GM12878 (cell line): ENCODE measurements at regions not wholly inside any gene's neighbourhood (a gene's known extent, or its start where the extent isn't known, plus 50 kb on each side); places are given as distances from the start of the nearest gene placed in this dataset.

ENCODE experiments used
- ATAC-seq: fragments of 200-7000 bp; cut with Tn5 transposase; 3 replicates; pipeline ENCODE4 v1.9.1; 2020; ENCODE audit warnings: mild to moderate bottlenecking, moderate library complexity
- BruUV-seq: library from RNA; stranded (reverse); fragments of 400-500 nt; replicated peaks from 2 replicates; lab custom pipeline; 2021; lab: Mats Ljungman, UMichigan
- CTCF ChIA-PET: fragments of 300-600 bp; sonication (Branson Sonifier 250); formaldehyde crosslinking; extraction: SDS; loops from one replicate; lab custom pipeline; 2021; ENCODE audit warnings: inconsistent platforms; lab: Yijun Ruan, JAX
- POLR2A ChIA-PET: fragments of 350-600 bp; formaldehyde crosslinking; extraction: SDS; loops from one replicate; lab custom pipeline; 2021; ENCODE audit warnings: inconsistent platforms; lab: Charles Lee
- RAD21 ChIA-PET: fragments of 300-600 bp; sonication (Branson Sonifier 250); formaldehyde crosslinking; loops from one replicate; lab custom pipeline; 2023; ENCODE audit warnings: antibody characterized with exemption; ENCODE audit not compliant: unreplicated experiment; lab: Charles Lee
- SMC1A ChIA-PET: fragments of 300-600 bp; sonication (Branson Sonifier 250); formaldehyde crosslinking; loops from one replicate; lab custom pipeline; 2023; ENCODE audit not compliant: unreplicated experiment, uncharacterized antibody; lab: Charles Lee
- DNase-seq: peaks from one replicate; pipeline ENCODE4 v3.0.0-alpha.2; 2011; ENCODE audit warnings: low read depth, low spot score
- FAIRE-seq: peaks from 3 replicates; lab custom pipeline; 2011; peaks lifted over from hg19 to GRCh38; lab: Jason Lieb, UNC
- H2AFZ ChIP-seq: 2 replicates; pipeline ENCODE4 v1.6.0; 2011; ENCODE audit warnings: low read depth, low read length, control low read depth; ENCODE audit not compliant: control insufficient read depth
- H3K27ac ChIP-seq: 2 replicates; pipeline ENCODE4 v1.5.1; 2011; ENCODE audit warnings: control low read depth; ENCODE audit not compliant: control insufficient read depth, insufficient read depth
- H3K27me3 ChIP-seq, 2 experiments: replicated peaks in 1 of 2; 2 replicates each; pipeline versions ENCODE4 v1.6.0 to v1.6.1; 2011; ENCODE audit warnings: low read length in 1 of 2; ENCODE audit not compliant: control insufficient read depth in 2 of 2, insufficient read depth in 2 of 2
- H3K36me3 ChIP-seq, 2 experiments: 2 replicates each; pipeline ENCODE4 v1.5.1; 2011; ENCODE audit warnings: low read length in 1 of 2; ENCODE audit not compliant: control insufficient read depth in 2 of 2, insufficient read depth in 2 of 2
- H3K4me1 ChIP-seq: 2 replicates; pipeline ENCODE4 v1.6.1; 2011; ENCODE audit warnings: mild to moderate bottlenecking, low read length, moderate library complexity, mixed read lengths; ENCODE audit not compliant: control insufficient read depth, insufficient read depth
- H3K4me2 ChIP-seq: 2 replicates; pipeline ENCODE4 v1.6.0; 2011; ENCODE audit warnings: control low read depth; ENCODE audit not compliant: control insufficient read depth, insufficient read depth
- H3K4me3 ChIP-seq: fragments of 200-600 bp; sonication (generic); 2 replicates; pipeline ENCODE4 v1.5.1; 2016
- H3K79me2 ChIP-seq: 2 replicates; pipeline ENCODE4 v1.6.0; 2011; ENCODE audit warnings: low read length; ENCODE audit not compliant: control insufficient read depth, insufficient read depth
- H3K9ac ChIP-seq: 2 replicates; pipeline ENCODE4 v1.8.0; 2011; ENCODE audit warnings: low read length, control low read depth, mixed read lengths; ENCODE audit not compliant: control insufficient read depth, insufficient read depth
- H3K9me3 ChIP-seq: replicated peaks from 3 replicates; pipeline ENCODE4 v1.5.1; 2011; ENCODE audit warnings: mild to moderate bottlenecking, low read length; ENCODE audit not compliant: control insufficient read depth, insufficient read depth
- H4K20me1 ChIP-seq: 2 replicates; pipeline ENCODE4 v1.6.0; 2011; ENCODE audit not compliant: control insufficient read depth, insufficient read depth
- BMI1 ChIP-seq: fragments of 450-650 bp; IDR thresholded peaks from 2 replicates; pipeline ENCODE4 v1.6.1; 2016; ENCODE audit warnings: mild to moderate bottlenecking, moderate library complexity, borderline replicate concordance
- E2F4 ChIP-seq: IDR thresholded peaks from 2 replicates; pipeline ENCODE4 v1.6.1; 2012; ENCODE audit warnings: low read depth, low read length, improper control_type of control experiment
- ETV6 ChIP-seq, 2 experiments: fragments of 450-650 bp in 1 of 2; IDR thresholded peaks in 1 of 2; conservative IDR thresholded peaks in 1 of 2; 2 replicates each; pipeline ENCODE4 v1.6.1; 2014; ENCODE audit warnings: antibody characterized with exemption in 1 of 2, borderline replicate concordance in 1 of 2, low read depth in 1 of 2, mild to moderate bottlenecking in 1 of 2, moderate library complexity in 1 of 2
- EZH2 ChIP-seq: IDR thresholded peaks from 2 replicates; pipeline ENCODE4 v1.6.1; 2012; ENCODE audit warnings: low read depth, mild to moderate bottlenecking, control low read depth, inconsistent platforms, low read length, borderline replicate concordance; ENCODE audit not compliant: control insufficient read depth
- HDAC2 ChIP-seq: fragments of 200-600 bp; sonication (generic); IDR thresholded peaks from 2 replicates; pipeline ENCODE4 v1.6.1; 2017
- HDAC6 ChIP-seq: fragments of 200-600 bp; sonication (generic); IDR thresholded peaks from one replicate; pipeline ENCODE4 v1.8.0; 2017; ENCODE audit warnings: antibody characterized with exemption; ENCODE audit not compliant: unreplicated experiment
- JUND ChIP-seq: IDR thresholded peaks from 2 replicates; pipeline ENCODE4 v1.6.1; 2012; ENCODE audit warnings: low read depth, mild to moderate bottlenecking, low read length, improper control_type of control experiment, moderate library complexity
- MEF2A ChIP-seq: IDR thresholded peaks from 2 replicates; pipeline ENCODE4 v1.6.1; 2011; ENCODE audit warnings: low read depth, mild to moderate bottlenecking, low read length, moderate library complexity; ENCODE audit not compliant: insufficient read depth
- MTA2 ChIP-seq: fragments of 450-650 bp; IDR thresholded peaks from 2 replicates; pipeline ENCODE4 v1.6.1; 2016; ENCODE audit warnings: low read depth, mild to moderate bottlenecking, moderate library complexity
- MYB ChIP-seq: fragments of 150-350 bp; IDR thresholded peaks from 2 replicates; pipeline ENCODE4 v1.6.1; 2014; ENCODE audit warnings: mild to moderate bottlenecking, low read depth, low read length, borderline replicate concordance
- POLR2AphosphoS2 ChIP-seq: IDR thresholded peaks from 2 replicates; pipeline ENCODE4 v1.6.1; 2011; ENCODE audit warnings: low read depth, mild to moderate bottlenecking, low read length, improper control_type of control experiment, moderate library complexity
- SIN3A ChIP-seq: IDR thresholded peaks from 2 replicates; pipeline ENCODE4 v1.6.1; 2012; ENCODE audit warnings: low read depth, low read length, improper control_type of control experiment
- SMAD5 ChIP-seq: IDR thresholded peaks from 2 replicates; pipeline ENCODE4 v1.6.1; 2016; ENCODE audit warnings: antibody characterized with exemption, low read depth
- TAF1 ChIP-seq: IDR thresholded peaks from 2 replicates; pipeline ENCODE4 v1.6.1; 2011; ENCODE audit warnings: mild to moderate bottlenecking, low read depth, low read length, borderline replicate concordance
- WRNIP1 ChIP-seq: IDR thresholded peaks from 2 replicates; pipeline ENCODE4 v1.6.1; 2011; ENCODE audit warnings: low read depth, low read length, improper control_type of control experiment, borderline replicate concordance
- YY1 ChIP-seq: IDR thresholded peaks from 2 replicates; pipeline ENCODE4 v1.6.1; 2011; ENCODE audit warnings: low read depth, mild to moderate bottlenecking, low read length
- ZSCAN29 ChIP-seq: fragments of 450-650 bp; IDR thresholded peaks from 2 replicates; pipeline ENCODE4 v1.6.1; 2017; ENCODE audit warnings: mild to moderate bottlenecking, moderate library complexity
- WGBS: methylation state at CpG from one replicate; pipeline ENCODE4 v1.1.6; 2016; ENCODE audit warnings: low lambda C conversion rate; ENCODE audit not compliant: insufficient replicate concordance, insufficient coverage; ENCODE audit errors: missing lambda C conversion rate; 5-methylcytosine and 5-hydroxymethylcytosine counted together
- in situ Hi-C: fragments of 300-500 bp; cut with MboI; formaldehyde crosslinking; loops from 9 replicates; pipeline ENCODE4 v1.14.3; 2018; ENCODE audit warnings: mixed read lengths
- intact Hi-C: fragments of 100-400 bp; cut with micrococcal nuclease; formaldehyde crosslinking; loops from one replicate; pipeline ENCODE4 v1.14.2; 2022; ENCODE audit not compliant: unreplicated experiment
- TF ChIP-seq, protein P1 (sequence below): fragments of 450-650 bp; IDR thresholded peaks from 2 replicates; pipeline ENCODE4 v1.6.1; 2017; ENCODE audit warnings: mild to moderate bottlenecking, low read depth, inconsistent platforms; ENCODE audit not compliant: poor library complexity, severe bottlenecking
- TF ChIP-seq, protein P2 (sequence below): fragments of 450-650 bp; IDR thresholded peaks from 2 replicates; pipeline ENCODE4 v1.6.1; 2018; ENCODE audit warnings: mild to moderate bottlenecking, low read depth, moderate library complexity; ENCODE audit not compliant: partially characterized antibody

DNA sequence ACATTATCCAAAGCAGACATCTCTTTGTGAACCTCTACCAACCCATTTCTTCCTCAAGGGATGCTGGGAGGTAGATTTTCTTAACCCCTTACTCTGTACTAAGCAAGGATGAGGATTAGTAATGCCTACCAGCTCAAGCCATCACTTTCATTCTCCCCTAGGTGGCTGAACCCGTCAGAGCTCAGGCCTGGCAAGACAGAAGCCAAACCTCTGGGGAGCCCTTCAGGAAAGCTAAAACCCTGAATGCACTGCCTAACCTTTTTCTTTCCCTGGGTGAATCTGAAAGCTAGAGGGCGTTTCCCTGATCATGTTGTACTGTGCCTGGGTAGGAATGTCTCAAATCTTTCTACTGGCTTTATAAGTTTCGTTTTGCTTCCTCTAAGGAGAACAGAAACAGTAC lies 617.3 kb downstream of the RPL10L start:
- RAD21 ChIA-PET = no interaction called here
- H3K4me1 ChIP-seq = no peaks in the 10 kb centered on the region
- no peaks in the 10 kb centered on the region for H3K79me2 ChIP-seq
- 23% methylated on average over 3 of the region's 3 CpGs for WGBS
- no peak overlapping the region for H3K4me3 ChIP-seq
- H3K27me3 ChIP-seq = no peaks in the 10 kb centered on the region
- no peaks in the 10 kb centered on the region for H4K20me1 ChIP-seq
- BruUV-seq = no TSS peak
- no peaks in the 10 kb centered on the region for H3K36me3 ChIP-seq
- SMC1A ChIA-PET = interaction anchor here (1.5 kb wide), 1 partner anchor 8 kb away, joined by 7 read pairs; no protein-coding TSS in a partner anchor
- no peak for ATAC-seq
- H3K27ac ChIP-seq = no peak overlapping the region
- no peaks in the 10 kb centered on the region for H3K9me3 ChIP-seq
- in situ Hi-C loops = no loop called here
- no peak overlapping the region for H3K9ac ChIP-seq
- DNase-seq = no peak
- FAIRE-seq = no peak
- H2AFZ ChIP-seq = no peak overlapping the region
- intact Hi-C loops = no loop called here
- POLR2A ChIA-PET = no interaction called here
- TF ChIP-seq BMI1 = no peak
- no peak for TF ChIP-seq ZSCAN29
- no peak for TF ChIP-seq MYB
- no peak for TF ChIP-seq YY1
- TF ChIP-seq E2F4 = no peak
- no peak for TF ChIP-seq HDAC6
- TF ChIP-seq SMAD5 = no peak
- no peak for TF ChIP-seq JUND
- no peak for TF ChIP-seq HDAC2
- no peak for TF ChIP-seq EZH2
- TF ChIP-seq WRNIP1 = no peak
- TF ChIP-seq, protein P1, sequence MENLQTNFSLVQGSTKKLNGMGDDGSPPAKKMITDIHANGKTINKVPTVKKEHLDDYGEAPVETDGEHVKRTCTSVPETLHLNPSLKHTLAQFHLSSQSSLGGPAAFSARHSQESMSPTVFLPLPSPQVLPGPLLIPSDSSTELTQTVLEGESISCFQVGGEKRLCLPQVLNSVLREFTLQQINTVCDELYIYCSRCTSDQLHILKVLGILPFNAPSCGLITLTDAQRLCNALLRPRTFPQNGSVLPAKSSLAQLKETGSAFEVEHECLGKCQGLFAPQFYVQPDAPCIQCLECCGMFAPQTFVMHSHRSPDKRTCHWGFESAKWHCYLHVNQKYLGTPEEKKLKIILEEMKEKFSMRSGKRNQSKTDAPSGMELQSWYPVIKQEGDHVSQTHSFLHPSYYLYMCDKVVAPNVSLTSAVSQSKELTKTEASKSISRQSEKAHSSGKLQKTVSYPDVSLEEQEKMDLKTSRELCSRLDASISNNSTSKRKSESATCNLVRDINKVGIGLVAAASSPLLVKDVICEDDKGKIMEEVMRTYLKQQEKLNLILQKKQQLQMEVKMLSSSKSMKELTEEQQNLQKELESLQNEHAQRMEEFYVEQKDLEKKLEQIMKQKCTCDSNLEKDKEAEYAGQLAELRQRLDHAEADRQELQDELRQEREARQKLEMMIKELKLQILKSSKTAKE = no peak
- TF ChIP-seq, protein P2, sequence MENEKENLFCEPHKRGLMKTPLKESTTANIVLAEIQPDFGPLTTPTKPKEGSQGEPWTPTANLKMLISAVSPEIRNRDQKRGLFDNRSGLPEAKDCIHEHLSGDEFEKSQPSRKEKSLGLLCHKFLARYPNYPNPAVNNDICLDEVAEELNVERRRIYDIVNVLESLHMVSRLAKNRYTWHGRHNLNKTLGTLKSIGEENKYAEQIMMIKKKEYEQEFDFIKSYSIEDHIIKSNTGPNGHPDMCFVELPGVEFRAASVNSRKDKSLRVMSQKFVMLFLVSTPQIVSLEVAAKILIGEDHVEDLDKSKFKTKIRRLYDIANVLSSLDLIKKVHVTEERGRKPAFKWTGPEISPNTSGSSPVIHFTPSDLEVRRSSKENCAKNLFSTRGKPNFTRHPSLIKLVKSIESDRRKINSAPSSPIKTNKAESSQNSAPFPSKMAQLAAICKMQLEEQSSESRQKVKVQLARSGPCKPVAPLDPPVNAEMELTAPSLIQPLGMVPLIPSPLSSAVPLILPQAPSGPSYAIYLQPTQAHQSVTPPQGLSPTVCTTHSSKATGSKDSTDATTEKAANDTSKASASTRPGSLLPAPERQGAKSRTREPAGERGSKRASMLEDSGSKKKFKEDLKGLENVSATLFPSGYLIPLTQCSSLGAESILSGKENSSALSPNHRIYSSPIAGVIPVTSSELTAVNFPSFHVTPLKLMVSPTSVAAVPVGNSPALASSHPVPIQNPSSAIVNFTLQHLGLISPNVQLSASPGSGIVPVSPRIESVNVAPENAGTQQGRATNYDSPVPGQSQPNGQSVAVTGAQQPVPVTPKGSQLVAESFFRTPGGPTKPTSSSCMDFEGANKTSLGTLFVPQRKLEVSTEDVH = no peak
- no peak for TF ChIP-seq SIN3A
- TF ChIP-seq MTA2 = no peak
- no peak for TF ChIP-seq POLR2AphosphoS2
- no peak for TF ChIP-seq TAF1
- no peak for TF ChIP-seq ETV6 (conservative IDR thresholded peaks at IDR 0.05 in 1 of 2, IDR thresholded peaks at IDR 0.05 in 1 of 2; ENCODE audit: borderline replicate concordance in 1 of 2, low read depth in 1 of 2)
- TF ChIP-seq MEF2A = no peak
- H3K4me2 ChIP-seq = no peak overlapping the region
- CTCF ChIA-PET = interaction anchor here (0.8 kb wide), 1 partner anchor 9 kb away, joined by 4 read pairs; no protein-coding TSS in a partner anchor
